ENCODE measurements at regions not wholly inside any gene's neighbourhood (a gene's known extent, or its start where the extent isn't known, plus 50 kb on each side); places are given as distances from the start of the nearest gene placed in this dataset.

- peak; percentile 1 for DNase-seq (ENCODE audit: low read depth, low spot score)
- no peak overlapping the region for H3K27ac ChIP-seq
These were observed 188.6 kb downstream of the TMEM182 start for GRCh38 chr2:102950371-102950946.

- no peak for DNase-seq (ENCODE audit: low read depth, low spot score)
These were observed 189.4 kb downstream of the TMEM182 start for GRCh38 chr2:102951249-102951648.

GRCh38 chr2:102967451-102967850, 205.6 kb downstream of the TMEM182 start:
- DNase-seq (ENCODE audit: low read depth, low spot score) = peak; percentile 31
- no peak overlapping the region for H3K27ac ChIP-seq

More at GRCh38 chr2:102951249-102951648, 189.4 kb downstream of the TMEM182 start:
- no peak overlapping the region for H3K27ac ChIP-seq

GRCh38 chr2:102968375-102968774, 206.5 kb downstream of the TMEM182 start:
- no peak for DNase-seq (ENCODE audit: low read depth, low spot score)
- H3K27ac ChIP-seq = no peak overlapping the region

GRCh38 chr2:102971701-102972100, 209.9 kb downstream of the TMEM182 start:
- no peak for DNase-seq (ENCODE audit: low read depth, low spot score)
- no peak overlapping the region for H3K27ac ChIP-seq

GRCh38 chr2:102975996-102976975, 214.5 kb downstream of the TMEM182 start:
- no peak overlapping the region for H3K27ac ChIP-seq
- DNase-seq (ENCODE audit: low read depth, low spot score) = peak; percentile 6

GRCh38 chr2:102977426-102978090, 215.7 kb downstream of the TMEM182 start:
- no peak overlapping the region for H3K27ac ChIP-seq
- no peak for DNase-seq (ENCODE audit: low read depth, low spot score)

- H3K27ac ChIP-seq = no peak overlapping the region
- no peak for DNase-seq (ENCODE audit: low read depth, low spot score)
These were observed 216.3 kb downstream of the TMEM182 start for GRCh38 chr2:102978091-102978490.

GRCh38 chr2:102979429-102979828, 217.6 kb downstream of the TMEM182 start:
- no peak overlapping the region for H3K27ac ChIP-seq
- DNase-seq (ENCODE audit: low read depth, low spot score) = no peak

GRCh38 chr2:102983786-102984185, 222.0 kb downstream of the TMEM182 start:
- no peak for DNase-seq (ENCODE audit: low read depth, low spot score)
- no peak overlapping the region for H3K27ac ChIP-seq

GRCh38 chr2:102986826-102987490, 225.1 kb downstream of the TMEM182 start:
- DNase-seq (ENCODE audit: low read depth, low spot score) = no peak
- no peak overlapping the region for H3K27ac ChIP-seq

GRCh38 chr2:102992607-102993006, 230.8 kb downstream of the TMEM182 start:
- no peak overlapping the region for H3K27ac ChIP-seq
- no peak for DNase-seq (ENCODE audit: low read depth, low spot score)

- DNase-seq (ENCODE audit: low read depth, low spot score) = no peak
- H3K27ac ChIP-seq = no peak overlapping the region
These were observed 238.1 kb downstream of the TMEM182 start for GRCh38 chr2:102999958-103000357.

- H3K27ac ChIP-seq = no peak overlapping the region
- no peak for DNase-seq (ENCODE audit: low read depth, low spot score)
These were observed 241.1 kb downstream of the TMEM182 start for GRCh38 chr2:103002954-103003353.

GRCh38 chr2:103003750-103004260, 242.0 kb downstream of the TMEM182 start:
- DNase-seq (ENCODE audit: low read depth, low spot score) = no peak

GRCh38 chr2:103004426-103004942, 242.7 kb downstream of the TMEM182 start:
- H3K27ac ChIP-seq = no peak overlapping the region
- no peak for DNase-seq (ENCODE audit: low read depth, low spot score)

More at GRCh38 chr2:103003750-103004260, 242.0 kb downstream of the TMEM182 start:
- no peak overlapping the region for H3K27ac ChIP-seq

- DNase-seq (ENCODE audit: low read depth, low spot score) = no peak
These were observed 243.6 kb downstream of the TMEM182 start for GRCh38 chr2:103005393-103005792.

GRCh38 chr2:103007086-103007485, 245.3 kb downstream of the TMEM182 start:
- no peak overlapping the region for H3K27ac ChIP-seq
- no peak for DNase-seq (ENCODE audit: low read depth, low spot score)

More at GRCh38 chr2:103005393-103005792, 243.6 kb downstream of the TMEM182 start:
- H3K27ac ChIP-seq = no peak overlapping the region

GRCh38 chr2:103008586-103008985, 246.8 kb downstream of the TMEM182 start:
- no peak overlapping the region for H3K27ac ChIP-seq

GRCh38 chr2:103009871-103010270, 248.0 kb downstream of the TMEM182 start:
- peak; percentile 5 for DNase-seq (ENCODE audit: low read depth, low spot score)
- H3K27ac ChIP-seq = no peak overlapping the region

More at GRCh38 chr2:103008586-103008985, 246.8 kb downstream of the TMEM182 start:
- no peak for DNase-seq (ENCODE audit: low read depth, low spot score)

Data from epithelial cell of prostate (primary cell).